DND-41 (cell line): ENCODE measurements at regions not wholly inside any gene's neighbourhood (a gene's known extent, or its start where the extent isn't known, plus 50 kb on each side); places are given as distances from the start of the nearest gene placed in this dataset.

Experiments used
- EZH2 ChIP-seq: IDR thresholded peaks from 3 replicates; pipeline ENCODE4 v1.6.1; 2012; ENCODE audit warnings: borderline replicate concordance, low read depth, mild to moderate bottlenecking, moderate library complexity, low read length, inconsistent platforms; ENCODE audit not compliant: severe bottlenecking
- TF ChIP-seq, protein P1 (sequence below): IDR thresholded peaks from 2 replicates; pipeline ENCODE4 v1.5.1; 2012; ENCODE audit warnings: borderline replicate concordance, low read length, moderate library complexity, mild to moderate bottlenecking; ENCODE audit not compliant: poor library complexity, severe bottlenecking; ENCODE audit errors: extremely low read depth

- TF ChIP-seq, protein P1, sequence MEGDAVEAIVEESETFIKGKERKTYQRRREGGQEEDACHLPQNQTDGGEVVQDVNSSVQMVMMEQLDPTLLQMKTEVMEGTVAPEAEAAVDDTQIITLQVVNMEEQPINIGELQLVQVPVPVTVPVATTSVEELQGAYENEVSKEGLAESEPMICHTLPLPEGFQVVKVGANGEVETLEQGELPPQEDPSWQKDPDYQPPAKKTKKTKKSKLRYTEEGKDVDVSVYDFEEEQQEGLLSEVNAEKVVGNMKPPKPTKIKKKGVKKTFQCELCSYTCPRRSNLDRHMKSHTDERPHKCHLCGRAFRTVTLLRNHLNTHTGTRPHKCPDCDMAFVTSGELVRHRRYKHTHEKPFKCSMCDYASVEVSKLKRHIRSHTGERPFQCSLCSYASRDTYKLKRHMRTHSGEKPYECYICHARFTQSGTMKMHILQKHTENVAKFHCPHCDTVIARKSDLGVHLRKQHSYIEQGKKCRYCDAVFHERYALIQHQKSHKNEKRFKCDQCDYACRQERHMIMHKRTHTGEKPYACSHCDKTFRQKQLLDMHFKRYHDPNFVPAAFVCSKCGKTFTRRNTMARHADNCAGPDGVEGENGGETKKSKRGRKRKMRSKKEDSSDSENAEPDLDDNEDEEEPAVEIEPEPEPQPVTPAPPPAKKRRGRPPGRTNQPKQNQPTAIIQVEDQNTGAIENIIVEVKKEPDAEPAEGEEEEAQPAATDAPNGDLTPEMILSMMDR: no peak
- no peak for TF ChIP-seq EZH2
These were observed 167.6 kb downstream of the LINC00237 start for GRCh38 chr20:20938599-20938998.
